ENCODE measurements at regions not wholly inside any gene's neighbourhood (a gene's known extent, or its start where the extent isn't known, plus 50 kb on each side); places are given as distances from the start of the nearest gene placed in this dataset.
"Not testable (repeated sequence)": the region's sequence is repeated elsewhere in the genome, so short reads cannot be mapped to it uniquely, and the experiment has no call there.

DNA sequence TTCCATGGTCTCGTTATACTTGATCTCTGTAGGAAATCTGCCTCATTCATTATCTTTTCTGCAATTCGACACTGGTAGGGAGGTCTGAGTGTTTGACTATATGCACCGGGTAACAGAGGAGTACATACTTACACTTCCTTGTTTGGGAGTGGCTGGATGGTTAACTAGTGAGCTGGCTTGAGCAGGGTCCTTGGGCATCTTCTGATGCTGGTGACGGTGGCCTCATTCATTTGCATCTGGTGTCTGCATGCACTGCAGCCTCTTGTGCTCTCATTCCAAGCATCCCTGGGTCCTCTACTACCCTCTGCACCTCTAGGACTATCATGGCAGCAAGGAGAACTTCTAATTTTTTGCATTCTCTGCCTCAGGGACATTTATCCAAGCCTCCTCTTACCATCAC, 100.0 kb upstream of the TCF4 start:
- no peaks in the 10 kb centered on the region for H3K36me3 ChIP-seq
- no peak for DNase-seq (ENCODE audit: low spot score)
- no peak overlapping the region for H3K27ac ChIP-seq
- no peaks in the 10 kb centered on the region for H3K9me3 ChIP-seq
- intact Hi-C loops (cut with DNase I): no loop called here
- WGBS: 58% methylated on average over 4 of the region's 4 CpGs
- TF ChIP-seq POLR2A (IDR thresholded peaks at IDR 0.05) (no peak), POLR2AphosphoS5 (IDR thresholded peaks at IDR 0.05) (no peak)
- TF ChIP-seq, protein P1, sequence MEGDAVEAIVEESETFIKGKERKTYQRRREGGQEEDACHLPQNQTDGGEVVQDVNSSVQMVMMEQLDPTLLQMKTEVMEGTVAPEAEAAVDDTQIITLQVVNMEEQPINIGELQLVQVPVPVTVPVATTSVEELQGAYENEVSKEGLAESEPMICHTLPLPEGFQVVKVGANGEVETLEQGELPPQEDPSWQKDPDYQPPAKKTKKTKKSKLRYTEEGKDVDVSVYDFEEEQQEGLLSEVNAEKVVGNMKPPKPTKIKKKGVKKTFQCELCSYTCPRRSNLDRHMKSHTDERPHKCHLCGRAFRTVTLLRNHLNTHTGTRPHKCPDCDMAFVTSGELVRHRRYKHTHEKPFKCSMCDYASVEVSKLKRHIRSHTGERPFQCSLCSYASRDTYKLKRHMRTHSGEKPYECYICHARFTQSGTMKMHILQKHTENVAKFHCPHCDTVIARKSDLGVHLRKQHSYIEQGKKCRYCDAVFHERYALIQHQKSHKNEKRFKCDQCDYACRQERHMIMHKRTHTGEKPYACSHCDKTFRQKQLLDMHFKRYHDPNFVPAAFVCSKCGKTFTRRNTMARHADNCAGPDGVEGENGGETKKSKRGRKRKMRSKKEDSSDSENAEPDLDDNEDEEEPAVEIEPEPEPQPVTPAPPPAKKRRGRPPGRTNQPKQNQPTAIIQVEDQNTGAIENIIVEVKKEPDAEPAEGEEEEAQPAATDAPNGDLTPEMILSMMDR (IDR thresholded peaks at IDR 0.05): no peak
- no peaks in the 10 kb centered on the region for H3K27me3 ChIP-seq (replicated peaks; ENCODE audit: insufficient read depth)
- H3K4me3 ChIP-seq: no peak overlapping the region
- H3K4me1 ChIP-seq (replicated peaks): no peaks in the 10 kb centered on the region

DNA sequence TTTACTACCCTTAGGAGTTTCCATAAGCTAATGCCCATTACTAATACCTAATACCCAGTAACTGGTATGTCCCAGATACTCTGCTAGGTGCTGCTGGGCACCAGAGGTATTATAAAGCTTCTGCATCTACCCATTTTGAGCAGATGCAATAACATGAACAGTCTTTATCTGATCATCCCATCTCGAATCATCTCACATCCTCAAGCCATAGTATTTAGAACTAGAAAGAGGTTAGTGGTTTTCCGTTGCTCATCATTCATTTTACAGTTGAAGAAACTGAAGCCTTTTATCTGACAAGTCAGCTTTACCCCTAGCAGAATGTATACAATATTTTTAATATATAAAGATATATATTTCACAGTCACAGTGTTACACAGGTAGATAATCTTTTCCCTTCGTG, 99.1 kb upstream of the TCF4 start:
- H3K4me3 ChIP-seq: no peak overlapping the region
- no peaks in the 10 kb centered on the region for H3K27me3 ChIP-seq (replicated peaks; ENCODE audit: insufficient read depth)
- H3K9me3 ChIP-seq: no peaks in the 10 kb centered on the region
- WGBS: 84% methylated on average over 3 of the region's 3 CpGs
- no peak for DNase-seq (ENCODE audit: low spot score)
- intact Hi-C loops (cut with DNase I): no loop called here
- no peak overlapping the region for H3K27ac ChIP-seq
- TF ChIP-seq POLR2A (IDR thresholded peaks at IDR 0.05) (no peak), POLR2AphosphoS5 (IDR thresholded peaks at IDR 0.05) (no peak)
- TF ChIP-seq, protein P1 (IDR thresholded peaks at IDR 0.05): no peak
- H3K36me3 ChIP-seq: no peaks in the 10 kb centered on the region
- no peaks in the 10 kb centered on the region for H3K4me1 ChIP-seq (replicated peaks)

DNA sequence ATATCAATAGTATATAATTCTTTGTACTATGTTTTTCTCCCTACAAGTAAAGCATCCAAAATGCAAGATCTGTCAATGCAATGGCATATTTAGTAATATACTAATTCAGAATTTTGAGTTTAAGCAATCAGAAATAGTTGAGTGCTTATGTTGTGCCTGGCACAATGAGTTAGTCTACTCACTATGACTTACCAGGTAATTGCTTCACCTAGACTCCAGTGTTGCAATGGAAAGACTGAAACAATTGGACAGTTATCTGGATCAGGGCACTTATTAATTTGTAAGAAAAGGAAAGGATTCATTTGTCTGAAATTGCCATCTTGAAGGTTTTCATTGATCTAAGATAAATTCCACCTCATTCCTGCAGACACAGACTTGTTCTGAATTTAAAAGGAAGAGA, 97.6 kb upstream of the TCF4 start:
- no peak overlapping the region for H3K27ac ChIP-seq
- H3K36me3 ChIP-seq: no peaks in the 10 kb centered on the region
- TF ChIP-seq, protein P1 (IDR thresholded peaks at IDR 0.05): no peak
- no peak for TF ChIP-seq POLR2A (IDR thresholded peaks at IDR 0.05)
- TF ChIP-seq POLR2AphosphoS5 (IDR thresholded peaks at IDR 0.05): no peak
- intact Hi-C loops (cut with DNase I): no loop called here
- H3K27me3 ChIP-seq (replicated peaks; ENCODE audit: insufficient read depth): no peaks in the 10 kb centered on the region
- no peak overlapping the region for H3K4me3 ChIP-seq
- H3K9me3 ChIP-seq: no peaks in the 10 kb centered on the region
- H3K4me1 ChIP-seq (replicated peaks): no peaks in the 10 kb centered on the region
- DNase-seq (ENCODE audit: low spot score): no peak

DNA sequence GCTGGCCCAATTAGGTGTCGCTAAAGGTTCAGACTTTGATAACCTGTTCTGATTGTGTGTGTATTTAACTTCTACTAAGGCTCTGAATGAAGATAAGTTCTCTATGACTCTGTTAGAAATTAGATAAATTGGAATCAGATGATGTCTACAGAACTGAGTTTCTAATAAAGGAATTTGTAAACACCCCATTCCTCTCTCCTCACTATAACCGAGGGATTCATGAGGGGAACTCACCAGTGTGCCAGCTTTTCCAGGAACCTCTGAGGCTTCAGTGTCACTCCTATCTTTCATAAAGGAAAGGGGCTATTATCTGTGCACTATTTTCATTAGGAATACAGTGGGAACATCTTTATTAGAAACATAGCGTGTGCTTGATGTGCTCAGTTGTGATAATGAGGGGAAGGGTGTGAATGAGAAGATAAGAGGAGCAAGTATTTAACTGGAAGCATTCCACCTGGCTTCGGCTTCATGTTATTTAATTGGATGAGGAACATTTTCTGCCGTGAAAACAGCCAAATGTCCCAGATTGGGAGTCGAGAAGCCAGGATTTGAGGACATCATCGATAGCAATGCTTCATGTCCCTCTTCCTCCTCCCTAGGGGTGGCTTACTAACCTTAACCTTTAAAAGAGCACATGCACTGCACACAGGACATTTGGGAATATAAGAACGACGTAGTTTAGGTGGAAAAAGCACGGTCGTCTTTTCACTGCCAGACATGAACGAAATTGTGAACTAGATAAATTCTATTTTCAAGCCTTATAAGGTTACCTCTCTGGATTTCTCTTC, 84.8 kb upstream of the TCF4 start:
- no peak for DNase-seq (ENCODE audit: low spot score)
- TF ChIP-seq POLR2AphosphoS5 (IDR thresholded peaks at IDR 0.05) (no peak), POLR2A (IDR thresholded peaks at IDR 0.05) (no peak)
- TF ChIP-seq, protein P1 (IDR thresholded peaks at IDR 0.05): no peak
- H3K27me3 ChIP-seq (replicated peaks; ENCODE audit: insufficient read depth): no peaks in the 10 kb centered on the region
- 67% methylated on average over 12 of the region's 12 CpGs for WGBS
- intact Hi-C loops (cut with DNase I): no loop called here
- no peaks in the 10 kb centered on the region for H3K36me3 ChIP-seq
- no peaks in the 10 kb centered on the region for H3K9me3 ChIP-seq
- no peak overlapping the region for H3K4me3 ChIP-seq
- H3K27ac ChIP-seq: no peak overlapping the region
- H3K4me1 ChIP-seq (replicated peaks): no peaks in the 10 kb centered on the region

DNA sequence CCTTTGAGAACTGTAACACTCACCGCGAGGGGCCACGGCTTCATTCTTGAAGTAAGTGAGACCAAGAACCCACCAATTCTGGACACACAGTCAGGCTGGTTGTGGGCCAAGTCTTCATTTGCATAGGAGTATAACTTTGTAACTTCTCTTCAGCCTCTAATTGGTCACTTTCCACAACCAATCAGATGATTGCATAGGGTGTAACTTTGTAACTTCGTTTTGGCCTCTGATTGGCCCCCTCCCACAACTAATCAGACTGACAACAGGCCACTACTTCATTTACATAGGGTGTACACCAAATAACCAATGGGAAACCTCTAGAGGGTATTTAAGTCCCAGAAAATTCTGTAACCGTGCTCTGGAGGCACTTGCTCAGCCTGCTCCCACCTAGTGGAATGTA, 77.5 kb upstream of the TCF4 start:
- H3K9me3 ChIP-seq: no peaks in the 10 kb centered on the region
- no peak for TF ChIP-seq POLR2AphosphoS5 (IDR thresholded peaks at IDR 0.05)
- intact Hi-C loops (cut with DNase I): no loop called here
- H3K27ac ChIP-seq: no peak overlapping the region
- no peaks in the 10 kb centered on the region for H3K4me1 ChIP-seq (replicated peaks)
- no peak for DNase-seq (ENCODE audit: low spot score)
- WGBS: 98% methylated on average over 5 of the region's 5 CpGs
- no peaks in the 10 kb centered on the region for H3K36me3 ChIP-seq
- no peak overlapping the region for H3K4me3 ChIP-seq
- H3K27me3 ChIP-seq (replicated peaks; ENCODE audit: insufficient read depth): no peaks in the 10 kb centered on the region

DNA sequence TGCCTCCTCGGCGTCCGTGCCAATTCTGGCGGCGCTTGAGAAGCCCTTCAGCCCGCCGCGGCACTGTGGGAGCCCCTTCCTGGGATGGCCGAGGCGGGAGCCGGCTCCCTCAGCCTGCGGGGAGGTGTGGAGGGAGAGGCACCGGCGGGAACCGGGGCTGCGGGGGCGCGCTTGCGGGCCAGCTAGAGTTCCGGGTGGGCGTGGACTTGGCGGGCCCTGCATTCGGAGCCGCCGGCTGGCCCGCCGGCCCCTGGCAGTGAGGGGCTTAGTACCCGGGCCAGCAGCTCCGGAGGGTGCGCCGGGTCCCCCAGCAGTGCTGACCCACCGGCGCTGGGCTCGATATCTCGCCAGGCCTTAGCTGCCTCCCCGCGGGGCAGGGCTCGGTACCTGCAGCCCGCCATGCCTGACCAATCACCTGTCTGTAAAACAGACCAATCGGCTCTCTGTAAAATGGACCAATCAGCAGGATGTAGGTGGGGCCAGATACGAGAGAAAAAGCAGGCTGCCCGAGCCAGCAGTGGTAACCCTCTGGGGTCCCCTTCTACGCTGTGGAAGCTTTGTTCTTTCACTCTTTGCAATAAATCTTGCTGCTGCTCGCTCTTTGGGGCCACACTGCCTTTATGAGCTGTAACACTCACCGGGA, 76.9 kb upstream of the TCF4 start:
- H3K27ac ChIP-seq; intact Hi-C loops (cut with DNase I); H3K9me3 ChIP-seq; DNase-seq (ENCODE audit: low spot score); H3K4me3 ChIP-seq; H3K27me3 ChIP-seq (replicated peaks; ENCODE audit: insufficient read depth); H3K4me1 ChIP-seq (replicated peaks); H3K36me3 ChIP-seq: not testable (repeated sequence)
- WGBS: 96% methylated on average over 32 of the region's 45 CpGs

Measured in prostate gland (tissue), 2 donors.